ENCODE measurements at regions not wholly inside any gene's neighbourhood (a gene's known extent, or its start where the extent isn't known, plus 50 kb on each side); places are given as distances from the start of the nearest gene placed in this dataset.

DNA sequence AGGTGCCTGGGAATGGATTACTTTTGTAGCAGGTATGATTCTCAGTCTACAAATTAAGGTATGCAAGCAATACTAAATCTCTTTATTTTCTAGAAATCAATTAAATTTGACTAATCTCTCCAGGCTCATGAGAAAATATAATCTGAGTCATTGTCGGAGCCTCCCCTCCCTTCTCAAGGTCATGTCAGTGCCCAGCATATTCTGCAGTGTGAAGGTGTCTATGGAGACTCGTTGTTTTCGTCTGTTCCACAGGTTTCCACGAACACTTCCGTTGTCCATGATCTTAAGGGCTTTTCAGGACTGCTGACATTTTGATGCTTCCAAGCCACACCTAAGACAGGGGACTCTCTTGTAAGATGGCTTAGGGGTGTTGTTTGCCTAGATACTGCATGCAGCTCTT is 56.6 kb upstream of the SCOC start:
- no peak for DNase-seq

DNA sequence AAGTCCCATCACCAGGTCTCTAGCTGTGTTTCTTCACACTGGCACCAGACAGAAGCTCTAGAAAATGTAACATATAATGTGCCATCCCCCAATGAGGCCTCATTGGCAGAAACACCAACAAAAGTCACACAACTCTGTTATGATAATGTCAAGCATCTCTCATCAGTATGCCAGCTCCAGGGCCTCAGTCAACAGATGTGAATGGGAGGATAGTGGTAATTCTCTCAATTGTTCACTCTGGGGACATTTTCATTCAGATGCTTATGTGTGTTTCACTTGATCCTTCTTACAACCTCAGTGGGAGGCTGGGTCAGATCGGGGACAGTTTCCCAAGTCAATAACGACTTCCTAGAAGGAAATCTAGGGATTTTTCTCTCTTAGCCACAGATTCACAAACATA is 57.5 kb upstream of the SCOC start:
- DNase-seq = no peak

DNA sequence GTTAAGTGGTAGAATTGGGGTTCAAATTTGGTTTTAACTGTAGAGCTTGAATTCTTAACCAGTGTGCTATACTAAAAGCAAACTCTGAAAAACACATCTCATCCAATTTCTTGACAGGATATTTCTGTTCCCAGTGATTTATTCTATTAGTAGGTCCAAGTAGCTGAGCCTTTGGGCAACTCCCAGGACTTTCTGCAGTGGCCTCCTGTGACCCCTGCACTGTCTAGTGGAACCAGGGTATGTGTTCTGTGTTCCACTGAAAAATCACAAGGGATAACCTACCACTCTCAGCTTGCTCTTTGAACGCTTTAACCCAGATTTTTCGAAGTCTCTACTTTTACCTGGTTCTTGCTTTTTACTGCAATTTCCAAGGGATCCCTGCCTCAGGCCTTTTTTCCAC is 58.0 kb upstream of the SCOC start:
- DNase-seq = no peak

DNA sequence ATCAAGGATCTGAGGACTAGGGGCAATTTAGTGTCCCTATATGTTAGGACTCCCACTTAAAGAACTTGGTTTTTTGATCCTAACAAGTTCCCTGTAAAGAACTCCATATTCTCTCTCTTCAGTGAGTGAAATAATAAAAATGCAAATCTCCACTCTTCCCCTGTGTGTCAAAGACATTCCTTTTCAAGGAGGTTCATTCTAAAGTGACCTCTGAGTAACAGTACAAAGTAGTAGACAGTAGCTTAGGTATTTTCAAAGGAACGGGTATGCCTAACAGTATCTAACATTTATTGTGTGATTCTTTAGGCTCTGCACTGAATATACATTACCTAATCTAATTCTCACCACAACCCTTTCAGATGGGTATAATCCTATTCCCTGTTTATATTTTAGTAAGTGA is 58.4 kb upstream of the SCOC start:
- DNase-seq = no peak

DNA sequence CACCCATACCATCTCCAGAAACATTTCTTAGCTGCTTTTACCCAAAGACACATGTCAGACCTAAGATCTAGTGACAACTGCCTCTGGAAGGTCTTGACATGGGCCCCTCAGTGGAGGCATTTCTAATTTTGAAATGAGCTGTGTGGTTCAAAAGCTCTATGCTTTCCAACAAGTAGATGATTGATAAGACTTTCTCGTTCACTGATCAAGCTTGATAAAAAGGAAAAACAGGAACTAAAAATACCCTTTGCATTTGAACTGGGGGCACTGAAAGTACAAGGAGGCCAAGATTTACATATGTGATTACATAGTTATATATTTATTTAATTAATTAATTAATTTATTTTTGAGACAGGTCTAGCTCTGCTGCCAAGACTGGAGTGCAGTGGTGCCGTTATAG is 61.3 kb upstream of the SCOC start:
- no peak for DNase-seq

DNA sequence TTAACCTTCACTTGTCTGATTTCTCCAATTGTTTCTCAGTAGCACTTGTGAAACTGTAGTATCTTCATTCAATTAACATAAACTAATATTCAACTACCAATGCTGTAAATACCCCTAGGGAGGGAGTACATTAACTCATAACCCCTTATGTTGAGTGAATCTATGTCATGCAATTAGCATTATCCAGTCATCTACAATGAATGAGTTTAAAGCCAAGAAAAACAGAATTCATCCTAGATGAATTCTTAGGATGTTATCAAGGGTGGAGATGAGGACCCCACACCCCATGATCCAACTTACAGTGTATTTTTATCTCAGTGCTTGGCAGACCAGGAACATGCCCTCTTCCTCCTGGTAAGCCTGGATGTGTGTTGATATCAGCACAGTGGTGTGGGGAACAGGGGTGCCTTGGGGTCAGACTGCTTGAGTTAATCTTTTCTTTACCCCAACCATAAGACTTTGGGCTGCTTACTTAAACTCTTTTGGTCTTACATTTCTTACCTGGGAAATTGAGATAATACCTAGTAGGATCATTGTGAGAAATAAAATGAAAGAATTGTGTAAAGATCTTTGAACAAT is 62.1 kb upstream of the SCOC start:
- DNase-seq = peak; percentile 11

DNA sequence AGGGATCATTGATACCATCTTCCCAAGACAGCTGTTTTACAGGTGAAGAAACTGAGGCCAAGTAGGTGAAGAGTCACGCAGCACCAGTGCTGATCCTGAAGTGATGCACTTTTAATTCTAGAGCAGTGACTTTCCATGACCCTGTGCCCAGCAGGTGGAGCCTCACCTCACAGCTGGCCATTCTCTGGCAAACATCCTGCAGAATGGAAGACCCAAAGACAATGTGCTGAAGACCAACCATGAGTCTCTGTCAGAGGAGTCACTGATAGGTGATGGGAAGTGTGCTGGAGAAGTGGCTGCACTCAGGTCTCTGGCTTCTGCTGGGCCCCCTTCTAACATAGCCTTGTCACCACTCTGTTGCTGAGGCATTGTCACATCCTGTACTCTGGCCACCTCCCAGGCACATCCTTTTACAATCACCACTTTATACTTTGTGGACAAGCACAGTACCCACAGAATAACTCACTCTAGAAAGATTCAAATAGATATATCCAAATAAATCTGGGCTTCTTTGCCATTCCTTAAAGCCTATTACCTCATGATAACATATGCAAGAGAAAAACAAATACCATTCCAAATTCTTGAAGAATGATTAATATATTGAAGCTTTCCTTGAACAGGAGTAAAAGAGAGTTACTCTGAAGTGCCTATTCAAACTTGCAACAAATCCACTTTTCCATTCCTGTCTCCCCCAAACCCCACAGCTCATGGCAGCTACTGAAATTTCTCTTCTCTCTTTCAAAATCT is 64.1 kb upstream of the SCOC start:
- DNase-seq = peak; percentile 59

DNA sequence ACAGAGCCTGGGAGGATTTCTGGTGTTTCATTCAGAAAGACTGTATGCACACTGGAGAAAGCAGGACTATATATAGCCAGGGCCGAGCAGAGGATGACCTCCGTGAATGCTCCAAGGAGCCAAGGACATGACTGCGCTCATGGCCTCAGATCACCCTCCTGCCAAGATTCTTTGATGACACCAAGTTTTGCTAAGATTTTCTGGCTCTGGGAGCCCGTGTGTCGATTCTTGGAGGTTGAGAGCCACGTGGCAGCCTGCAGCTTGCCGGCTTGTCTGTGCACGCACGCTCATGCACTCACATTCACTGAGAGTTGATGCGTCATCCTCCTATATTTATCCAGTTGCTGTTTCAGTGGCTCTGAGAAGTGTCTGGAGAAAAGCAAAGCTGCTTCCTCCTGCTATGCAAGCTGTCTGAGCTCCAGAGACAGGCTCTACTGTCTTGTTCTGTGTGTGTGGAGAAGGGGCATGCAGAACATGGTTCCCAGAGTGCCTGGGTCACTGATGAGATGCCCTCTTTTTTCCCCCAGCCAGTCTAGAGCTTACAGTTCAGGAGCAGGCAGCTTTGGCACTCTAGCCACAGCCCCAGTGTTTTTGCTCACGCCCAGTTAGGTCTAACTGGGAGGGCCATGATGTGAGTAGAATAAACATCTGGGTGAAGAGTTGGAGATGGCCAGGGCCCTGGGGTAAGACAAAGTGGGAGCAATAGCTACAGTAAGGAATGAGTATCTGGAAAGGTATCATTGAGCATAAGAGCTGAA is 64.9 kb upstream of the SCOC start:
- peak; percentile 77 for DNase-seq

DNA sequence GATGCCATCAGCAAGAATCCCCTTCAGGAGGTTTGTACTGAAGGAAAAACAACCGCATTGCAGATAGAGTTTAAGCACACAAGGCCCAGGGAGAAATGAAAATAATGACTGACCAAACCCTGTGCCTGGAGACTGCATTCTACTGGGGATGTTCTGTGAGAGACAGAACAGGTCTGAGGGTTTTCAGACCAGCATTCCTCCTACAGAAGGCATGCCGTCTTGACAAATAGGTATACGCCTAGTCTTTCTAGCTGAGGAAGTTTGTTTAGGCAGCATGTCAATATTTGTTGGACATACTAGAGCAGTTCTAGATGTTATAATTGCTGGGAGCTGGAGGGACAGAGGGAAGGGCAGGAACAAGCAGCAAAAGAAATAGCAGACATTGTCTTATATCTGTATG is 68.4 kb upstream of the SCOC start:
- no peak for DNase-seq

DNA sequence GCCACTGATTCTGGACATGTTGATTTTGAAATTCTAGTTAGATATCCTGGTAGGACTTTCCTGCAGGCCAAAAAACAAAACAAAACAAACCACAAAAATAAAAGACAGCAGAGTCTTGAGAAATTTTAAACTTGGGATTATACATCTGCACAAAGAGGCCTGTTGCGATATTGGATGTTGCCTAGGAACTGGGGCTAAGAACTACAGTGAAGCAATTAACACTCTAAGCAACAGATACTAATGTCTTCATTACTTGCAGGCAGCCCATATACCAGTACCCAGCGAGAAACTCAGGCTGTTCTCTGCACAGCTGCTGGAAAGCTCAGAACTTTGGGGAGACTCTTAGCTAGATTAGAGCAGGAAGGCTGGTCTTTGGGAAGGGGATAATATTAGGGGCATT is 69.1 kb upstream of the SCOC start:
- no peak for DNase-seq

DNA sequence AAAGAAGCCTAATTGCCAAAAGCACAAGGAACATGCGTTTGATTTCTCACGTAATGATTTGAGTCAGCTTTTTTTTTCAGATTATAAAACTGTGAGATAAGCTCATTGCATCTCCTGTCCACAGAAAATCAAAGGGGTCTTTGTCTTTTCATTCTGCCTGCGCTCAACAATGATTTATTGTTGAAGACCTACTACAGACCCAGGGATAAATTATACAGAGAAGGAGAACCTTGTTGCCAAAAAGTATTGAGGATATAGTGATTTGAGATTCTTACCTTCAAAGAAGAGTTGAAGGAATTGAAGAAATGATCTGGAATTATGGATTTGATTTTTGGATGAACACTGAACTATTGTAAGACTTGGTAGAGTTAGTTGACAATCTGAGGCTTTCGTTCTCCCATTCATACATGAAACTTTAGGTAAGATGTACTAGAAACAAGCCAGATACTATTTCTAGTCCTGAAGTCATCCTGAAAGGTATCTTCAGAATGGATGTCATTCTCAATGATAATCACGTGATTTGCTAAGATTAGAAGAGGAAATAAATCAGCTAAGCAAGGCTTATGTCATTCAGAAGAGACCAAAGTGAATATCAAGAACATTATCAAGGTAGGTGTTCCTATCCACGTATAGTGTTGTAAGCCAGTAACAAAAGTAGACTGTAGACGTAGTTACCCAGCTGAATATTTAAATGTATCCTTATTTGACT is 71.1 kb upstream of the SCOC start:
- no peak for DNase-seq

DNA sequence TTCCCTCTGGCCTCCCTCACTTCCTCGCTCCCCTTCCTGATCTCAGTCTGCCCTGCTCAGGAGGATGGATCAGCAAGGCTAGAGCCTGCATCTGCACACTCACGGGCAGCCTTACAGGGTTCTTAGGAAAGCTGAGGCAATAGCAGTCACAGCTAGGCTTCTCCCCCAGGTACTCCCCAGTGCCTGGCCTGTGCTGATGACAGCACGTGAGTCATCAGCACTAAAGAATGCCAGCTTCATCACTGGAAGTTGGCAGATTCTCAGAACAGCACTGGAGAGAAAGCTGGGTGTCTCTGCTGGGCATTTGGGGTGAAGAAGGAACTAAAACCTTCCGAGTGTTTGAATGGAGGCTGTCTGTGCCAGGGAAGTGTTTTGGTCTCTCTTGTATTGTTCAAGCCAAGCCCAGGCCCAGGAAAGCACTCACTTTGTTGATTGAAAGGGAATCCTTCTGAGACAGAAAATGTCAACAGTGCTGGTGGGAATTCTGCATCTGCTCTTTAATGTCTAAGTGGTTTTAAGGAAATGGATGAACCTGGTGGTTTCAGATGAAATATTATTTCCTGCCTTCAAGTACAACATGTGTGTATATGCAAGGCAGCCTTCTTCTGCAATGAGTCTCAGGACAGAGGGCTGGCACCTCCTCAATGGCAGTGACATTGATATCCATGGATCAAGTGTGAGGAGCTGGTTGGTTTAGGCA is 73.0 kb upstream of the SCOC start:
- peak; percentile 72 for DNase-seq

DNA sequence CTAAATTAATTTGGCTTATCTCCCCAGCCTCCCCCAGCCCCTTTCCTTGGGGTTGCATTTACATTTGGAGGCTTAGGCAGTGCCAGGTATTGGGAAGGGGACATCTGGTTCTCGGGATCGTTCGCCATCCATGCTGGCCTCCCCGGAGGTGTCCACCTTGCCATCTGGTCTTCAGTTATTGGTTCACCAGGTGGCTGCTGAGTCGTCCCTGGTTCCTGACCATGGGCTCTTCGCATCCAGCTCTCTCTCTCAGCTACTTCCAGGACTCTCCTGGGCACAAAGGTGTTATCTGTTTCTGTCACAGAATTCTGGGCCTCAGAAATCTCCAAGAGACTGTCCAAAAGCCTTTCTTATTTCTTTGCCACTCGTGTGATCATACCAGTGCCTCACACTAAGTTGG is 75.4 kb upstream of the SCOC start:
- no peak for DNase-seq

DNA sequence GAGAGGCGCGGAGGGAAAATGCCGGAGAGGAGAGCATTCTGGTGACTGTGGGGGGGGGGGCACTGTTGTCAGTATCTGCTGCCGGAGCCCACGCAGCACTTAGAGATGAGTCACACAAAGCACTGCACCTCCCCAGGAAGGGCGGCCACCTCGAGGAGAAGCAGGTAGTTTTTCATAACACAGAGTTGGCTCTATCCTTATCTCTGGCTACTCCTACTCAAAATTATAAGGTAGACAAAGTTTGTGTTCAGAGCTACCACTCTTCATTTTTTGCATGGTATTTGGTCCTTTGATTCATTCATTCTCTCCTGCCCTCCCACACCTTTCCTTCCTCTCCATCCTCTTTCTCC is 76.2 kb upstream of the SCOC start:
- DNase-seq = no peak

DNA sequence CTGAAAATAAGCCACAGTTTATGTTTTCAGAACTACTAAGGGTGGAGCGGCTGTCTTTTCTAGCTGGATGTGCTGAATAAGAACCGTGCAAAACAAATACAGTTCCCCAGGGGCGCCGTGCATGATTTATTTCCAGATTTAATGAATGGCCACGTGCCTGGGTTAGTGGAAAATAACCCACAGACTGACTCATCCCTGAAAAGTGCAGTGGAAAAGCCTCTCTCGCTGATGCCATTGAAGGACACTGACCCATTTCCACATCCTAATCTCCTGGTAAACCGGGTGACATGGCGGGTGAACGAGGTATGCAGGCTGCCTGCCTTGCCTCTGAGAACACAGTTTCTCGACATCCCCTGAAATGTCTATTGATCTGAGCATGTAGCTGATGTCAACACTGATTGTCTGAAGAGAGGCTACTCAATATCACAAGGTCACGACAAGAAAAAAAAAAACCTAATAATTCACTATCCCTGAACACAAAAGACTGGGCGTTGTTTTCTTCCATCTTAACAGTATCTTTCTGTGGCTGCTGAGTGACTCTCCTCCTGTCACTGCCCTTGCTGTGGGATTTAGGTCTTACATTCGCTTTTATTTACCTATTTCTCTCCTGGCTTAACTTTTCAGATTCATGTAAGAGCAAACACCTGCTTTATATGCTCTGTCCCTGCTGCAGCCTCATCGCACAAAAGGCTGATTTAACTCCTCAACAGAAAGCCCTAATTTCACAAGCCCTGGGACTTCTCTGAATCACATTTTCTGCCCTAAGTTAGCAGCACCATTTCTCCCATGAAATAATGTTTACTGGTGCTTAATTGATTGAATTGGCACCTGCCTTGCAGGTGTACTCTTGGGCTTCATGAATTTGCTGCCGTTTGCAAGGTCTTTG is 76.9 kb upstream of the SCOC start:
- peak; percentile 89 for DNase-seq

DNA sequence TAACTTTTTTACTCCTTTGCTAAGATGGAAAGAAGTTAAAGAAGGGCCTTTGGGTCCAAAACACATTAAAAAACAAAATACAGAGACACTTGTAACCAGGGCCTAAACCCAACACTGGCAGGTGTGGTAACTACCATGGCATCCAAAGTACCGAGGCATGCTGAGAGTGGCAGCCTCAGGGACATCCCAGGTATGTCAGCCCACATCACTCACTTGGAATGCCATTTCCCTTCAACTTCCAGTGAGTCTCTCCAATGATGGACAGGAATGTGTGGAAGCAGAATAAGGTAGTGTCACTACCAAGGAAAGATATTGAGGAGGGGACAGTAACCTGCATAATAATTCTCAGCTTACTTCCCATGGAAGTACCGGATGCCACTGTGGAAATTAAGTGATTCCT is 79.5 kb upstream of the SCOC start:
- DNase-seq = no peak

DNA sequence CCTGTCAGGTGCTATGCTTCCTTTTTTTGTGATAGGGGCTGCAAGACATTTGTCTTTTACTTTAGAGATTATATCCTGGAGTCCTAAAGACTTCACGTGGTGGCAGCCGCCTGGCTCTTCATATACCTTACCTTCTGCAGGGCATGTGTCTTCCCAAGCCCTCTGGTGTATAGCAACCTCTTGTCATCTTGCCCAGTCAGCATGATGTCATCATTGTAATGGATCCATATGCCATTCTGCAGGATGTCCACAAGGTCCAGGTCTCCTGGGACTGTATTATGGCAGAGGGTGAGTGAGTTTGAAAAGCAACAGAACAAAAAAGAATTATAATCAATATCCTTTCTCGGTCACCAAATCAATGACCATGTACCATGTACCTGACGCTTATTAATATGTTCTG is 82.2 kb upstream of the SCOC start:
- DNase-seq = peak; percentile 23

DNA sequence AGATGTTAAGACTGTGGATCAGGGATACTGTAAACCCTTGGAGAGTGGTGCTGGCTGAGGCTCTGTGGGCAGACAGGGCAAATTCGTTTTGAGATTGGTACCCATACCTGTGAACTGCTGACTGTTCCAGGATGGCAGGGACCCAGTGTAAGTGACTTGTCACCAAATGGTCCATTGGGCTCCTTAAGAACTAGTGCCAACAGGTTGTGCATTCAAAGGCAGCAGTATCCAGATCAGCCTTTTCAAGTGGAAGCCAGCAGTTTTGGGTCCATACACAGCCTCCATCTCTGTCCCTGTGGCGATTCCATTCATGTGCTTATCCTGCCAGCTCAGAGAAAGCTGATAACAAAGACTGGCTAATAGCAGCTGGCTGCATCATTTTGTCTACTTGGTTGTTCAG is 84.0 kb upstream of the SCOC start:
- DNase-seq = no peak

DNA sequence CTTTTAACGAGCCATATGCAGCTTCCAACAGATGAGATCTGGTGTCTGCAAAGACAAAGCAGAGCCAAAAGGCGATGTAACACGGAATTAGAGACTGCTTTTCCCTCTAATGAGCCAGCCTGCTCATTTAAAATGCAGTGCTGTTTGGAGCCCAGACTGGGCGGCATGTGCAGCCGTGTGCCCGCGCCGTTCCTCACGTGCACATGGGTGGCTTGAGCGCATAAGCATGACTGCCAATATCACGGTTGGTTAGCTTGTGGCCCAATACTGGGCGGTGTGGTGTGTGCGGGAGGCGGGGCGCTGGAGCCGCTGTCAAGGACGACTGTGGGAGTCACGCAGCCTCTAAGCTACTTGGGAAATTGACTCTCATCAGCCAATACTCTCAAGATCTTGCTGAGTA is 87.0 kb upstream of the SCOC start:
- DNase-seq = peak; percentile 26

DNA sequence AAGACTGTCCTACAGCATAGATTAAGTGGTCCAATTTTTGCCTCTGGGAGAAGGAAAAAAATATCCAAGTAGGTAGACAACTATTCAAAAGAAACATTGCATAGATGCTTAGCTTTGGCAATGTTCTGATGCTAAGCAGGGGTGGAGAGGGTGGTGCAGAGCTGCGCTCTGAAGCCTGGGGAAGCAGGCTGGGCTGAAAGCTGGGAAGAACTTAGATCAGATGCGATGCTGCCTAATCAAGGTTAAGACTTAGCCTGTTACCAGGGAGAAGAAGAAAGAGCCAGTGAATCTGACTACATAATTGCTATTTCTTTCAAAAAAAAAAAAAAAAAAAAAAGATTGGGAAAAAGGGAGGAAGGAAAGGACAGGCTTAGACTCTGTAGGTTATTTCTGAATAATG is 89.0 kb upstream of the SCOC start:
- no peak for DNase-seq

DNA sequence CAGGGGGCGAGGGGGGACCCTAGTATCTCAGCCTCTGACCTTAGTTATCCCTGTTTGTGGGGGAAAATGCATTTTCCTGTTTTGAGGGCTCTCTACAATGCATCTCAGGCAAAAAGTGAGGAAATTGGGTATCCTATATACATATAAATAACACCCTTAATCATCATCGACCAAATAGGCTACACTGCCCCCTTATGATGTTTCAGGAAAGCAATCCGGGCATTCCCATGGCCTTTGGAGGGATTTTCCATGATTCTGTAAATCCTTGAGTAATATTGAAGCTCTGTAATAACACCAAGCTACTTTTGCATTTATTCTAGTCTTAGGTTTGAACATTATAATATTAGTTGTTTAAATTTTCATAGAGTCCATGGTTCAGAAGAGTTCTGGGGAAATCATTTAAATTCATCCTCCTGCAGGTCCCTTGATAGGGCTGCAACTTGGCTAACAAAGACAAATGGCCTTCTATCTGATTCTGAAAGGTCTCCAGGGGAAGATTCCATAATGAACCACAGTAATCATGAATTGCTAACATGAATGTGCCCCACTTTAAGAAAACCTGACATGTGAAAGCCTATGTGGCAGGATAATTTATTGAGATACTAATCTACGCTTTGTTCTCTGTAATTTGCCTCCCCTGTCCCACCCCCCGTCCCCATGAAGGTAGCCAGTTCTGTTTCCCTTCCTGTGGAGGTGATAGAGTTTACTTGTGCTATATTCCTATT is 91.5 kb upstream of the SCOC start:
- no peak for DNase-seq

All from fibroblast of skin of abdomen (primary cell).